Adrenal gland (tissue), 5 donors: ENCODE measurements at regions not wholly inside any gene's neighbourhood (a gene's known extent, or its start where the extent isn't known, plus 50 kb on each side); places are given as distances from the start of the nearest gene placed in this dataset.
"Not testable (repeated sequence)": the region's sequence is repeated elsewhere in the genome, so short reads cannot be mapped to it uniquely, and the experiment has no call there.

ENCODE experiments used
- POLR2A ChIP-seq, 2 donors: fragments of 450-650 bp; IDR thresholded peaks; one replicate each; pipeline ENCODE4 v1.6.1; 2017; ENCODE audit warnings: antibody characterized with exemption in 2 of 2, mild to moderate bottlenecking in 2 of 2, moderate library complexity in 1 of 2
- TF ChIP-seq, protein P1 (sequence below), 6 experiments: fragments of 450-650 bp in 4 of 6; fragments of 200-600 bp in 2 of 6; sonication (generic) in 1 of 6; IDR thresholded peaks; 1 replicate in 5 of 6; 2 replicates in 1 of 6; pipeline versions ENCODE4 v1.5.1 to v1.8.0; 2016 to 2021; ENCODE audit warnings: antibody characterized with exemption in 6 of 6, mild to moderate bottlenecking in 2 of 6, moderate library complexity in 1 of 6
- donor health status: DM: no; HTN: no; CAD: no.

DNA sequence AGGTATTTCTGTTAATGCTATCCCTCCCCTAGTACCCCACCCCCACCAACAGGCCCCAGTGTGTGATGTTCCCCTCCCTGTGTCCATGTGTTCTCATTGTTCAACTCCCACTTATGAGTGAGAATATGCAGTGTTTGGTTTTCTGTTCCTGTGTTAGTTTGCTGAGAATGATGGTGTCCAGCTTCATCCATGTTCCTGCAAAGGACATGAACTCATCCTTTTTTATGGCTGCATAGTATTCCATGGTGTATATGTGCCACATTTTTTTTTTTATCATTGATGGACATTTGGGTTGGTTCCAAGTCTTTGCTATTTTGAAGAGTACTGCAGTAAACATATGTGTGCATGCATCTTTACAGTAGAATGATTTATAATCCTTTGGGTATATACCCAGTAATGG is 430.5 kb upstream of the CD180 start:
- TF ChIP-seq, protein P1, sequence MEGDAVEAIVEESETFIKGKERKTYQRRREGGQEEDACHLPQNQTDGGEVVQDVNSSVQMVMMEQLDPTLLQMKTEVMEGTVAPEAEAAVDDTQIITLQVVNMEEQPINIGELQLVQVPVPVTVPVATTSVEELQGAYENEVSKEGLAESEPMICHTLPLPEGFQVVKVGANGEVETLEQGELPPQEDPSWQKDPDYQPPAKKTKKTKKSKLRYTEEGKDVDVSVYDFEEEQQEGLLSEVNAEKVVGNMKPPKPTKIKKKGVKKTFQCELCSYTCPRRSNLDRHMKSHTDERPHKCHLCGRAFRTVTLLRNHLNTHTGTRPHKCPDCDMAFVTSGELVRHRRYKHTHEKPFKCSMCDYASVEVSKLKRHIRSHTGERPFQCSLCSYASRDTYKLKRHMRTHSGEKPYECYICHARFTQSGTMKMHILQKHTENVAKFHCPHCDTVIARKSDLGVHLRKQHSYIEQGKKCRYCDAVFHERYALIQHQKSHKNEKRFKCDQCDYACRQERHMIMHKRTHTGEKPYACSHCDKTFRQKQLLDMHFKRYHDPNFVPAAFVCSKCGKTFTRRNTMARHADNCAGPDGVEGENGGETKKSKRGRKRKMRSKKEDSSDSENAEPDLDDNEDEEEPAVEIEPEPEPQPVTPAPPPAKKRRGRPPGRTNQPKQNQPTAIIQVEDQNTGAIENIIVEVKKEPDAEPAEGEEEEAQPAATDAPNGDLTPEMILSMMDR (IDR thresholded peaks at IDR 0.05) = not testable (repeated sequence)
- not testable (repeated sequence) for TF ChIP-seq POLR2A (IDR thresholded peaks at IDR 0.05)
